ENCODE measurements at regions not wholly inside any gene's neighbourhood (a gene's known extent, or its start where the extent isn't known, plus 50 kb on each side); places are given as distances from the start of the nearest gene placed in this dataset.

GRCh38 chrX:6311540-6311939 is 82.9 kb upstream of the NLGN4X start:
- Histone ChIP-seq H3K36me3 (ENCODE audit: control insufficient read depth in 2 of 2, extremely low read depth in 1 of 2, insufficient read depth in 2 of 2, low read length in 2 of 2) (no peaks in the 10 kb centered on the region), H2AFZ (ENCODE audit: low read depth, low read length) (no peak overlapping the region), H3K79me2 (ENCODE audit: control insufficient read depth, insufficient read depth, low read length) (no peaks in the 10 kb centered on the region), H3K4me1 (ENCODE audit: control insufficient read depth, extremely low read depth, insufficient read depth, low read length) (no peaks in the 10 kb centered on the region), H3K4me2 (ENCODE audit: insufficient read depth, low read length) (no peak overlapping the region), H3K9ac (replicated peaks; ENCODE audit: extremely low read depth, insufficient read depth, low read length) (no peak overlapping the region), H4K20me1 (replicated peaks; ENCODE audit: control insufficient read depth, extremely low read depth, insufficient read depth, low read length) (no peaks in the 10 kb centered on the region), H3K27ac (ENCODE audit: insufficient read depth, low read depth, low read length) (no peak overlapping the region), H3K9me1 (replicated peaks; ENCODE audit: control insufficient read depth, extremely low read depth, insufficient read depth, low read length) (no peaks in the 10 kb centered on the region), H3K9me3 (replicated peaks; ENCODE audit: control insufficient read depth, insufficient read depth, low read length) (no peaks in the 10 kb centered on the region), H3K27me3 (ENCODE audit: control insufficient read depth in 2 of 2, insufficient read depth in 2 of 2, low read length in 2 of 2) (no peaks in the 10 kb centered on the region), H3K4me3 (replicated peaks in 1 of 3; ENCODE audit: insufficient read depth in 1 of 3, low read depth in 1 of 3, low read length in 3 of 3) (no peak overlapping the region)
- POLR2A ChIA-PET = no interaction called here
- TF ChIP-seq POLR2A (IDR thresholded peaks at IDR 0.05; ENCODE audit: low read depth, low read length) = no peak
- TF ChIP-seq FOS (IDR thresholded peaks at IDR 0.05; ENCODE audit: borderline replicate concordance, insufficient read depth, low read length) = no peak
- no peak for TF ChIP-seq MYC (IDR thresholded peaks at IDR 0.05; ENCODE audit: low read depth, low read length)
- TF ChIP-seq, protein P1, sequence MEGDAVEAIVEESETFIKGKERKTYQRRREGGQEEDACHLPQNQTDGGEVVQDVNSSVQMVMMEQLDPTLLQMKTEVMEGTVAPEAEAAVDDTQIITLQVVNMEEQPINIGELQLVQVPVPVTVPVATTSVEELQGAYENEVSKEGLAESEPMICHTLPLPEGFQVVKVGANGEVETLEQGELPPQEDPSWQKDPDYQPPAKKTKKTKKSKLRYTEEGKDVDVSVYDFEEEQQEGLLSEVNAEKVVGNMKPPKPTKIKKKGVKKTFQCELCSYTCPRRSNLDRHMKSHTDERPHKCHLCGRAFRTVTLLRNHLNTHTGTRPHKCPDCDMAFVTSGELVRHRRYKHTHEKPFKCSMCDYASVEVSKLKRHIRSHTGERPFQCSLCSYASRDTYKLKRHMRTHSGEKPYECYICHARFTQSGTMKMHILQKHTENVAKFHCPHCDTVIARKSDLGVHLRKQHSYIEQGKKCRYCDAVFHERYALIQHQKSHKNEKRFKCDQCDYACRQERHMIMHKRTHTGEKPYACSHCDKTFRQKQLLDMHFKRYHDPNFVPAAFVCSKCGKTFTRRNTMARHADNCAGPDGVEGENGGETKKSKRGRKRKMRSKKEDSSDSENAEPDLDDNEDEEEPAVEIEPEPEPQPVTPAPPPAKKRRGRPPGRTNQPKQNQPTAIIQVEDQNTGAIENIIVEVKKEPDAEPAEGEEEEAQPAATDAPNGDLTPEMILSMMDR (IDR thresholded peaks at IDR 0.05; ENCODE audit: extremely low read depth in 1 of 2, insufficient read depth in 1 of 2, low read depth in 1 of 2, low read length in 2 of 2) = no peak
- TF ChIP-seq JUN (IDR thresholded peaks at IDR 0.05; ENCODE audit: borderline replicate concordance, insufficient read depth, insufficient read length, low read depth) = no peak
- TF ChIP-seq GATA2 (IDR thresholded peaks at IDR 0.05; ENCODE audit: insufficient read depth, insufficient read length, low read depth, low read length) = no peak
- no peak for TF ChIP-seq MAX (IDR thresholded peaks at IDR 0.05; ENCODE audit: insufficient read depth, insufficient read length)
- no peak for TF ChIP-seq EZH2 (IDR thresholded peaks at IDR 0.05; ENCODE audit: borderline replicate concordance, low read depth, low read length, severe bottlenecking)
- TF ChIP-seq POLR2AphosphoS5 (IDR thresholded peaks at IDR 0.05; ENCODE audit: insufficient read depth, low read depth, low read length) = no peak
- FAIRE-seq = no peak
- dilution Hi-C loops (cut with MboI; ENCODE audit: extremely low pct_ligation_motif_present, low sequenced_read_pairs) (no loop called here), intact Hi-C loops (cut with micrococcal nuclease) (no loop called here)
- CTCF ChIA-PET = no interaction called here
- BruUV-seq (replicated peaks) = no TSS peak
- no peak for DNase-seq (ENCODE audit: low read depth, low spot score)
